C4-2B (cell line): ENCODE measurements at regions not wholly inside any gene's neighbourhood (a gene's known extent, or its start where the extent isn't known, plus 50 kb on each side); places are given as distances from the start of the nearest gene placed in this dataset.

ENCODE experiments used
- CTCF ChIP-seq: fragments of 450-650 bp; conservative IDR thresholded peaks from 2 replicates; pipeline ENCODE4 v1.5.1; 2017; ENCODE audit warnings: mild to moderate bottlenecking
- ZFX ChIP-seq: fragments of 450-650 bp; IDR thresholded peaks from 2 replicates; pipeline ENCODE4 v1.6.1; 2017

DNA sequence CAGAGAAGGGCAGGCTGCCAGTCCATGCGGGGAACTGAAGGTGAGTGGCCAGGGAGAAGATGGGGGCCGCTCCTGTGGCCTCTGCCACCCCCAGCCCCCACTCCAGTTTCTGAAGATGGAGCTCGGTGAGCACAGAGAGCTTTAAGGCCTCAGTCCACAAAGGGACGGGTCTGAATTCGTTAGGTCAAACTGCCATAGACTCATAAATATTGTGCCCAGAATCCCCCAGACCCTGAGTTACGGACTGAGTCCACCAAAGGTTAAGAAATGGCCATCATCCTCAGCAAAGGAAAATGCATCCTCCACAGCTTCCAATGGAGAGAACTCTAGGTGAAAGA is 344.2 kb downstream of the BUD13 start:
- TF ChIP-seq CTCF, result no peak
- TF ChIP-seq ZFX, result no peak
